Urinary bladder (tissue), 3 donors: ENCODE measurements at regions not wholly inside any gene's neighbourhood (a gene's known extent, or its start where the extent isn't known, plus 50 kb on each side); places are given as distances from the start of the nearest gene placed in this dataset.
"Not testable (repeated sequence)": the region's sequence is repeated elsewhere in the genome, so short reads cannot be mapped to it uniquely, and the experiment has no call there.

Experiments used
- DNase-seq: peaks from one replicate; pipeline ENCODE4 v3.0.0-alpha.2; 2015; ENCODE audit errors: extremely low spot score
- H3K27ac ChIP-seq: one replicate; pipeline ENCODE4 v1.5.1; 2013; ENCODE audit warnings: low read depth, mild to moderate bottlenecking, moderate library complexity
- H3K36me3 ChIP-seq: one replicate; pipeline ENCODE4 v1.6.1; 2013; ENCODE audit warnings: mild to moderate bottlenecking, moderate library complexity; ENCODE audit not compliant: insufficient read depth
- H3K4me1 ChIP-seq: one replicate; pipeline ENCODE4 v1.6.1; 2013; ENCODE audit warnings: mild to moderate bottlenecking, moderate library complexity; ENCODE audit not compliant: insufficient read depth
- H3K4me3 ChIP-seq: one replicate; pipeline ENCODE4 v1.5.1; 2013; ENCODE audit warnings: low read depth, low read length
- WGBS: extraction: QIAGEN DNeasy Blood & Tissue Kit; methylation state at CpG from one replicate; pipeline ENCODE4 v1.1.7; 2013; 5-methylcytosine and 5-hydroxymethylcytosine counted together
- donor health status: healthy with polysubstance abuse.
- donor health status: healthy.

- no peaks in the 10 kb centered on the region for H3K36me3 ChIP-seq
- WGBS: 79% methylated on average over 3 of the region's 3 CpGs
- no peaks in the 10 kb centered on the region for H3K4me1 ChIP-seq
These were observed 331.6 kb downstream of the HHIPL2 start for GRCh38 chr1:222216255-222216754.

GRCh38 chr1:222210776-222211175 is 337.1 kb downstream of the HHIPL2 start:
- Histone ChIP-seq H3K27ac (no peak overlapping the region), H3K4me3 (no peak overlapping the region), H3K36me3 (no peaks in the 10 kb centered on the region), H3K4me1 (no peaks in the 10 kb centered on the region)
- WGBS: 90% methylated on average over 2 of the region's 2 CpGs
- DNase-seq: no peak

More at GRCh38 chr1:222216255-222216754, 331.6 kb downstream of the HHIPL2 start:
- DNase-seq: no peak
- H3K27ac ChIP-seq: no peak overlapping the region
- no peak overlapping the region for H3K4me3 ChIP-seq

GRCh38 chr1:222204475-222204874 is 343.4 kb downstream of the HHIPL2 start:
- H3K4me3 ChIP-seq: no peak overlapping the region
- no peak for DNase-seq
- no peaks in the 10 kb centered on the region for H3K4me1 ChIP-seq
- 90% methylated on average over 3 of the region's 3 CpGs for WGBS
- H3K27ac ChIP-seq: no peak overlapping the region
- no peaks in the 10 kb centered on the region for H3K36me3 ChIP-seq

DNA sequence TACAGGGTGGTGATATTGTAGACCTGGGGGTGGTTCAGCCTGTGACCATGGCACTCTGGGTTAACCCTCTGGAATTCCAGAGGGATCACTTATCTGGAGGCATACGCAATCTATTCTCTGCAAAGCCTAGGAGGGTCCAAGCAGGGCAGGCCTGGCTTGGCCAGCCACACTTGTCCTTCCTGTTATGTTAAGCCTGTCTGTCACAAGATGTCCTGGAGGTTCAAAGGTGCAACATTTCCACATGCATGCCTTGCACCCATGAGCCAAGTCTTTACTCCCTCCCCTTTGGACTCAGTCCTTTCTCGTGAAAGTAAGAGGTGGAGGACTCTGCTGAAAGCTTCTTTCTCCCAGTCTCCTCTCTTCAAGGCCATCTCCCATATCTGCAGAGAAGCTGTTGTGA is 345.1 kb downstream of the HHIPL2 start:
- Histone ChIP-seq H3K36me3 (no peaks in the 10 kb centered on the region), H3K4me1 (no peaks in the 10 kb centered on the region), H3K27ac (no peak overlapping the region), H3K4me3 (no peak overlapping the region)
- no peak for DNase-seq
- WGBS: 79% methylated on average over 2 of the region's 2 CpGs

DNA sequence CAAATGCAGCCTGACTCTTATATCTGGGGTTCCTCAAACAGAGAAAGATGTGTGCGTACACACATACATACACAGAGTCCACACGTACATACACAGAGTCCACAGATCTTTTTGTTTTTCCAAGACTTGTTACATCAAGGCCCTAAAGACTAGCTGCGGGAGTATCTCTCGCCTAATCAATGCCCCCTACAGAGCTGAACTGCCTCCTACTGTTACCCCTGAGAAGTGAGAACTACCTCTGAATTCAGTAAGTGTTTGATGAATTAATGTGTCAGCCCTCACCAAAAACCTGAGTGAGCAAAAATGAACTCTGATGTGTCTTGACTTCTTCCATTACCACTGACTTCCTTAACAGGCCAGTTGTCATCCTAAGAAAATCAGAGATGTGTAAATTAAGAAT is 351.2 kb downstream of the HHIPL2 start:
- H3K4me1 ChIP-seq: no peaks in the 10 kb centered on the region
- H3K36me3 ChIP-seq: no peaks in the 10 kb centered on the region
- no peak overlapping the region for H3K4me3 ChIP-seq
- WGBS: 83% methylated on average over 4 of the region's 4 CpGs
- DNase-seq: no peak
- H3K27ac ChIP-seq: no peak overlapping the region

- Histone ChIP-seq H3K27ac (no peak overlapping the region), H3K4me1 (no peaks in the 10 kb centered on the region), H3K36me3 (no peaks in the 10 kb centered on the region), H3K4me3 (no peak overlapping the region)
- DNase-seq: no peak
These were observed 351.6 kb downstream of the HHIPL2 start for GRCh38 chr1:222196288-222196687.

DNA sequence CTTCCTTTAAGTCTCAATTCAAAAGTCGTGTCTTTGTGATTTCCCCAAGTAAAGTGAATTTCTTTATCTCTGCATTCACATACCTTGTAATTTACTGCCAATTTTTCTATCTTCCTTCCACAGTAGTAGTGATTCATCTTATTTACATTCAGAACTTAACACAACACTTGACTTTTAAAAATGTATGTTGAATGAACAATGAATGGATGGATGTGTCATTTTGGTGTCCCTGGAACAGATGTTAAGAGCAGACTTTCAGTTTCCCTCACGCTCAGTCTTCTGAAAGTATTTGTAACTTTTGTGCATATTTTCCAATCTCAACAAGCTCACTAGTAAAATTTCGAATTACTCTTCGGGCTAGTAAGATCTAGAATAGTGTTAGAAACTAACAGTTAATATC is 352.0 kb downstream of the HHIPL2 start:
- 86% methylated on average over 4 of the region's 4 CpGs for WGBS
- DNase-seq: no peak
- Histone ChIP-seq H3K27ac (no peak overlapping the region), H3K4me1 (no peaks in the 10 kb centered on the region), H3K36me3 (no peaks in the 10 kb centered on the region), H3K4me3 (no peak overlapping the region)

DNA sequence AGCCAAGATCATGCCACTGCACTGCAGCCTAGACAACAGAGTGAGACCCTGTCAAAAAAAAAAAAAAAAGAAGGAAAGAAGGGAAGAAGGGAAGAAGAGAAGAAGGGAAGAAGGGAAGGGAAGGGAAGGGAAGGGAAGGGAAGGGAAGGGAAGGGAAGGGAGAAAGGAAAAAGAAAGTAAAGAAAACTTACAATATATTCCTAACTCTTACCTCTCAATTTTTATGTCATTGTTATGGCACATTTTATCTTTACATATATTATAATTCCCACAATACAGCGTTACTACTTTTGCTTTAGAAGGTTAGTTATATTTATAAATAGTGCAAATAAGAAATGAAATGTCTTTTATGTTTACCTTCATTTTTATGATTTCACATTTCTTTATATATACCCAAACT is 358.7 kb downstream of the HHIPL2 start:
- H3K36me3 ChIP-seq: no peaks in the 10 kb centered on the region
- no peaks in the 10 kb centered on the region for H3K4me1 ChIP-seq
- WGBS: 91% methylated on average over 1 of the region's 1 CpG
- H3K4me3 ChIP-seq: no peak overlapping the region
- no peak for DNase-seq
- no peak overlapping the region for H3K27ac ChIP-seq

DNA sequence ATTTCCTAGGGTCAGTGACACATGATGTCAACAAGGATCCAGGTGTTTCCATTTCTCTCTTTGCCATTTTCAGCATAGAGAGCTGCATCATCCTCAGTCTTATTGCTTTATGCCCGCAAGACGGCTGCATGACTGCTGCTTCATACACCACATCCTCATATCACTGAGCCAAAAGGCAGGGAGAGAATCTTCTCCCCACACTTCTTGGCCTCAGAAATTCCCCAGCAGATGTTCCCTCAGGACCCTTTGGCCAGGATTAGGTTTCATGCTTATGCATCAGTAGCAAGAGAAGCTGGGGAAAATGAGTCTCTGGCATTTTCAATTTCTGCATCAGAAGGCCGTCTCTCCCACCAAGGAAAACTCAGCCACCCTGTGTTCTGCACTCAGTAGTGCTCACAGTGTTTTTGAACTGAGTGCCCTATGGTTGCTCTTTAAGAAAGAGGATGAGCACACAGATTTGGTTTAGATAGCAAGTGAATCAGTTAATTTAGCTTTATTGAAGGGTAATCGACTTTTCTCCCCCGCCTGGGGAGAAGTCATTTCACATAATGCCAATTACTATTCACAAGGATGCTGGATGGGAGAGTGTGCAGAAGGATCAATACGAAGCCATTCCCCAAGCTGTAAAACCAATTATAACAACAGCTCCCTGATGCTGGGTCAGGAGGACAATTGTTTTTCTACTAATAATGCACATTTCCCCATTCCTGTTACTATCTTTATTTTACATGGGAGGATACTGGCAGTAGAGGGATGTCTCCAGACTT is 360.2 kb downstream of the HHIPL2 start:
- Histone ChIP-seq H3K36me3 (no peaks in the 10 kb centered on the region), H3K27ac (no peak overlapping the region), H3K4me1 (no peaks in the 10 kb centered on the region), H3K4me3 (no peak overlapping the region)
- DNase-seq: no peak
- 92% methylated on average over 6 of the region's 6 CpGs for WGBS

DNA sequence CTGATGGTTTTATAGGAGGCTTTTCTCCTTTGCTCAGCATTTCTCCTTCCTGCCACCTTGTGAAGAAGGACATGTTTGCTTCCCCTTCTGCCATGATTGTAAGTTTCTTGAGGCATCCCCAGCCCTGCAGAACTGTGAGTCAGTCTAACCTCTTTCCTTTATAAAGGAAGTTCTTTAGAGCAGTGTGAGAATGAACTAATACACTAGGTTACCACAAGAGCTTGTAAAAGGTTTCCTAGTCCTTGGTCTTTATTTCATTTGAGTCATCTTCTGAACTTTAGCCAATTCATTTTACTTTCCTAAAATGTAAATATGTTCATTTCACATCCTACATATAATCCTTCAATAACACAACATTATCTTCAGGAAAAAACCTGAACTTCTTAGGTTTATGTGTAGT is 365.3 kb downstream of the HHIPL2 start:
- no peak overlapping the region for H3K4me3 ChIP-seq
- no peaks in the 10 kb centered on the region for H3K36me3 ChIP-seq
- DNase-seq: no peak
- H3K27ac ChIP-seq: no peak overlapping the region
- no peaks in the 10 kb centered on the region for H3K4me1 ChIP-seq

DNA sequence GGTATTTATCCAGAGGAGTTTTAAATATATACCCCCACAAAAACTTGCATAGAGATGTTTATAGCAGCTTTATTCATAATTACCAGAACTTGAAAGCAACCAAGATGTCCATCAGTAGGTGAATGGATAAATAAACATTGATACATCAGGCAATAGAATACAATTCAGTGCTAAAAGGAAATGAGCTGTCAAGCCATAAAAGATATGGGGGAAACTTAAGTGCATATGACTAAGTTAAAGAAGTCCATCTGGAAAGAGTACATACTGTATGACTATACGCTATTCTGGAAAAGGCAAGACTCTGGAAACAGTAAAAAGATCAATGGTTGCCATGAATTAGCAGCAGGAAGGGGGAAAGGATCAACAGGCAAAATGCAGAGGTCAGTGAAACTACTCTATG is 366.7 kb downstream of the HHIPL2 start:
- Histone ChIP-seq H3K4me3 (no peak overlapping the region), H3K36me3 (no peaks in the 10 kb centered on the region), H3K4me1 (no peaks in the 10 kb centered on the region), H3K27ac (no peak overlapping the region)
- DNase-seq: no peak
- 74% methylated on average over 1 of the region's 1 CpG for WGBS

GRCh38 chr1:222177496-222177895 is 370.4 kb downstream of the HHIPL2 start:
- not testable (repeated sequence) for H3K4me3 ChIP-seq, DNase-seq, H3K4me1 ChIP-seq, H3K36me3 ChIP-seq, H3K27ac ChIP-seq
- WGBS: 85% methylated on average over 4 of the region's 4 CpGs

DNA sequence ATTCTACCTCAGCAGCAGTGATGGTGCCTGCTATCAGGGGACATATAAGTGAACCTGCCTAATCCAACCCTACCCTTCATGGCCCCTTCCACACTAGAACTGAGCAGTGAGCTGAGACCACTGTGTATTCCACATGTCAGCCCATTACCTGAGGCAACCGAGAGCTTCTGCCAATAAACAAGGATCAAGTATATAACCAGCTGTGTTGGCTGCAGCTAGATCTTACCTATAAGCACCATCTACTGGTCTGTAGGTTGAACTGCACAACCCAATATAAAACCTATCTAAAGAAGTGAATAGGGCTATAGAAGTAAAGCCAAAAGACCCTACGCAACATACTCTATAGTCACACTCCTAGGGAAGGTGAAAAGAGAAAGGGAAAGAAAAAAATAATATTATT is 376.9 kb downstream of the HHIPL2 start:
- 47% methylated on average over 2 of the region's 2 CpGs for WGBS
- H3K4me3 ChIP-seq: no peak overlapping the region
- no peak for DNase-seq
- H3K27ac ChIP-seq: no peak overlapping the region
- H3K4me1 ChIP-seq: no peaks in the 10 kb centered on the region
- H3K36me3 ChIP-seq: no peaks in the 10 kb centered on the region

GRCh38 chr1:222168621-222169020 is 379.3 kb downstream of the HHIPL2 start:
- Histone ChIP-seq H3K27ac (no peak overlapping the region), H3K4me3 (no peak overlapping the region), H3K4me1 (no peaks in the 10 kb centered on the region), H3K36me3 (no peaks in the 10 kb centered on the region)
- WGBS: 84% methylated on average over 1 of the region's 1 CpG
- no peak for DNase-seq

DNA sequence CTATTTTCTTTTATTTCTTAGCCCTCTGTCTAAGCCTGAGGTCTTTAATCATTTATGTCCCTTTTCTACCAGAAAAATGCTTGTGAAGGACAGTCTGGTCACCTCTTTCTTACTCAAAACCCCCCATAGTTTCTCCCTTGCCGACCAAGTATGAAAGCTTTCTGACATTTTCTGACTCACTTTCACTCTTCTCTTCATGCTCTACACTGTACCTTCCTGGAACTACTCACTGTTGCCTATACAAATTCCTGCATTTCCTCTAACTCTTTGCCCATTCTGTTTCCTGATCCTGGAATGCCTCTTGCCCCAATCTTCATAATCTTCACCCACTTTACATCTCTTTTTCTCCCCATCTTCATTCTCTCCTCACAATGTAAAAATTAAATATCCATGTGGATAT is 380.0 kb downstream of the HHIPL2 start:
- Histone ChIP-seq H3K36me3 (no peaks in the 10 kb centered on the region), H3K4me1 (no peaks in the 10 kb centered on the region), H3K27ac (no peak overlapping the region), H3K4me3 (no peak overlapping the region)
- WGBS: 86% methylated on average over 1 of the region's 1 CpG
- DNase-seq: no peak
